Fibroblast of skin of right quadriceps (primary cell): ENCODE measurements at regions not wholly inside any gene's neighbourhood (a gene's known extent, or its start where the extent isn't known, plus 50 kb on each side); places are given as distances from the start of the nearest gene placed in this dataset.
A peak's percentile ranks its signal among the peaks of the same experiment; 100 is the strongest.
"Not testable (repeated sequence)": the region's sequence is repeated elsewhere in the genome, so short reads cannot be mapped to it uniquely, and the experiment has no call there.

Experiments used
- DNase-seq: peaks from one replicate; pipeline ENCODE4 v3.0.0-alpha.2; 2013

GRCh38 chrX:121307449-121307848 lies 260.0 kb downstream of the GLUD2 start:
- peak; percentile 0 for DNase-seq

- DNase-seq = peak; percentile 81
Measured at GRCh38 chrX:121308276-121308805, 260.9 kb downstream of the GLUD2 start.

- no peak for DNase-seq
Measured at GRCh38 chrX:121310820-121311219, 263.4 kb downstream of the GLUD2 start.

- DNase-seq = no peak
Measured at GRCh38 chrX:121320441-121320840, 273.0 kb downstream of the GLUD2 start.

GRCh38 chrX:121322159-121322558 lies 274.7 kb downstream of the GLUD2 start:
- no peak for DNase-seq

GRCh38 chrX:121323337-121323736 lies 275.9 kb downstream of the GLUD2 start:
- no peak for DNase-seq

- no peak for DNase-seq
Measured at GRCh38 chrX:121333942-121334341, 286.5 kb downstream of the GLUD2 start.

- DNase-seq = no peak
Measured at GRCh38 chrX:121336831-121337421, 289.5 kb downstream of the GLUD2 start.

GRCh38 chrX:121337816-121338215 lies 290.4 kb downstream of the GLUD2 start:
- no peak for DNase-seq

- DNase-seq = no peak
Measured at GRCh38 chrX:121349263-121349662, 301.9 kb downstream of the GLUD2 start.

- DNase-seq = no peak
Measured at GRCh38 chrX:121356139-121356849, 308.9 kb downstream of the GLUD2 start.

- no peak for DNase-seq
Measured at GRCh38 chrX:121356850-121357171, 309.4 kb downstream of the GLUD2 start.

- no peak for DNase-seq
Measured at GRCh38 chrX:121360280-121360679, 312.9 kb downstream of the GLUD2 start.

GRCh38 chrX:121365572-121366161 lies 318.3 kb downstream of the GLUD2 start:
- DNase-seq = no peak

- DNase-seq = no peak
Measured at GRCh38 chrX:121374471-121374870, 327.1 kb downstream of the GLUD2 start.

- not testable (repeated sequence) for DNase-seq
Measured at GRCh38 chrX:121381915-121382314, 334.5 kb downstream of the GLUD2 start.

- peak; percentile 44 for DNase-seq
Measured at GRCh38 chrX:121389976-121390714, 342.7 kb downstream of the GLUD2 start.

- DNase-seq = no peak
Measured at GRCh38 chrX:121405826-121406225, 358.4 kb downstream of the GLUD2 start.

- no peak for DNase-seq
Measured at GRCh38 chrX:121407627-121408026, 360.2 kb downstream of the GLUD2 start.

- DNase-seq = not testable (repeated sequence)
Measured at GRCh38 chrX:121431514-121431913, 384.1 kb downstream of the GLUD2 start.

GRCh38 chrX:121433289-121433688 lies 385.9 kb downstream of the GLUD2 start:
- no peak for DNase-seq

GRCh38 chrX:121437666-121438065 lies 390.3 kb downstream of the GLUD2 start:
- not testable (repeated sequence) for DNase-seq

- DNase-seq = no peak
Measured at GRCh38 chrX:121455890-121456289, 408.5 kb downstream of the GLUD2 start.

GRCh38 chrX:121456315-121456714 lies 408.9 kb downstream of the GLUD2 start:
- no peak for DNase-seq
